ENCODE measurements at regions not wholly inside any gene's neighbourhood (a gene's known extent, or its start where the extent isn't known, plus 50 kb on each side); places are given as distances from the start of the nearest gene placed in this dataset.

GRCh38 chr18:30522288-30522929 lies 520.1 kb downstream of the DSC3 start:
- no peak for ATAC-seq

GRCh38 chr18:30514059-30514458 lies 528.5 kb downstream of the DSC3 start:
- H3K4me3 ChIP-seq = no peak overlapping the region
- intact Hi-C loops (cut with DNase I) = no loop called here
- DNase-seq = no peak
- no peaks in the 10 kb centered on the region for H3K9me3 ChIP-seq
- TF ChIP-seq POLR2A (IDR thresholded peaks at IDR 0.05) (no peak), CTCF (IDR thresholded peaks at IDR 0.05) (no peak)
- H3K27me3 ChIP-seq = no peaks in the 10 kb centered on the region
- no peaks in the 10 kb centered on the region for H3K36me3 ChIP-seq
- no peak overlapping the region for H3K27ac ChIP-seq
- WGBS (ENCODE audit: insufficient coverage, low coverage, low lambda C conversion rate, missing lambda C conversion rate) = no CpG with 5 or more reads among the region's 2 CpGs
- no peak for ATAC-seq
- H3K4me1 ChIP-seq = no peaks in the 10 kb centered on the region

More at GRCh38 chr18:30522288-30522929, 520.1 kb downstream of the DSC3 start:
- Histone ChIP-seq H3K4me3 (no peak overlapping the region), H3K4me1 (no peaks in the 10 kb centered on the region), H3K27me3 (no peaks in the 10 kb centered on the region), H3K9me3 (no peaks in the 10 kb centered on the region), H3K36me3 (no peaks in the 10 kb centered on the region), H3K27ac (no peak overlapping the region)
- intact Hi-C loops (cut with DNase I) = no loop called here
- no peak for TF ChIP-seq POLR2A (IDR thresholded peaks at IDR 0.05)
- TF ChIP-seq CTCF (IDR thresholded peaks at IDR 0.05) = no peak
- 50% methylated on average over 4 of the region's 4 CpGs for WGBS (ENCODE audit: insufficient coverage, low coverage, low lambda C conversion rate, missing lambda C conversion rate)
- no peak for DNase-seq

- no peak overlapping the region for H3K4me3 ChIP-seq
- no peak for DNase-seq
- WGBS (ENCODE audit: insufficient coverage, low coverage, low lambda C conversion rate, missing lambda C conversion rate) = 33% methylated on average over 1 of the region's 4 CpGs
- intact Hi-C loops (cut with DNase I) = no loop called here
- H3K36me3 ChIP-seq = no peaks in the 10 kb centered on the region
- no peaks in the 10 kb centered on the region for H3K27me3 ChIP-seq
- ATAC-seq = peak in 1 of 4 donors; percentile 28
- H3K27ac ChIP-seq = no peak overlapping the region
- TF ChIP-seq CTCF (IDR thresholded peaks at IDR 0.05) = no peak
- no peak for TF ChIP-seq POLR2A (IDR thresholded peaks at IDR 0.05)
- no peaks in the 10 kb centered on the region for H3K4me1 ChIP-seq
- H3K9me3 ChIP-seq = no peaks in the 10 kb centered on the region
These were observed 529.7 kb downstream of the DSC3 start for GRCh38 chr18:30512872-30513271.

GRCh38 chr18:30510882-30511281 lies 531.7 kb downstream of the DSC3 start:
- Histone ChIP-seq H3K4me3 (no peak overlapping the region), H3K4me1 (no peaks in the 10 kb centered on the region), H3K27ac (no peak overlapping the region), H3K36me3 (no peaks in the 10 kb centered on the region), H3K9me3 (no peaks in the 10 kb centered on the region), H3K27me3 (no peaks in the 10 kb centered on the region)
- 36% methylated on average over 2 of the region's 2 CpGs for WGBS (ENCODE audit: insufficient coverage, low coverage, low lambda C conversion rate, missing lambda C conversion rate)
- TF ChIP-seq POLR2A (IDR thresholded peaks at IDR 0.05) = no peak
- no peak for TF ChIP-seq CTCF (IDR thresholded peaks at IDR 0.05)
- ATAC-seq (no peak), DNase-seq (no peak)
- intact Hi-C loops (cut with DNase I) = no loop called here

- no peak overlapping the region for H3K27ac ChIP-seq
- no peaks in the 10 kb centered on the region for H3K9me3 ChIP-seq
- no peaks in the 10 kb centered on the region for H3K36me3 ChIP-seq
- DNase-seq (no peak), ATAC-seq (no peak)
- 37% methylated on average over 3 of the region's 3 CpGs for WGBS (ENCODE audit: insufficient coverage, low coverage, low lambda C conversion rate, missing lambda C conversion rate)
- no peaks in the 10 kb centered on the region for H3K4me1 ChIP-seq
- intact Hi-C loops (cut with DNase I) = no loop called here
- H3K27me3 ChIP-seq = no peaks in the 10 kb centered on the region
- no peak overlapping the region for H3K4me3 ChIP-seq
- no peak for TF ChIP-seq CTCF (IDR thresholded peaks at IDR 0.05)
- TF ChIP-seq POLR2A (IDR thresholded peaks at IDR 0.05) = no peak
These were observed 540.9 kb downstream of the DSC3 start for GRCh38 chr18:30501594-30501993.
